LHCN-M2 (cell line): ENCODE measurements at regions not wholly inside any gene's neighbourhood (a gene's known extent, or its start where the extent isn't known, plus 50 kb on each side); places are given as distances from the start of the nearest gene placed in this dataset.

Experiments used
- DNase-seq: peaks from one replicate; pipeline ENCODE4 v3.0.0-alpha.2; 2012; ENCODE audit warnings: low read depth

- peak; percentile 57 for DNase-seq
Observed at GRCh38 chr6:84278321-84278998, 51.0 kb upstream of the CEP162 start.
